Progenitor cell of endocrine pancreas (in vitro differentiated cells): ENCODE measurements at regions not wholly inside any gene's neighbourhood (a gene's known extent, or its start where the extent isn't known, plus 50 kb on each side); places are given as distances from the start of the nearest gene placed in this dataset.

Experiments used
- DNase-seq: peaks from one replicate; pipeline ENCODE4 v3.0.0; 2021; ENCODE audit warnings: low spot score; ENCODE audit not compliant: unreplicated experiment
- H3K27ac Mint-ChIP-seq: 2 replicates; pipeline ENCODE4 v1.8.0; 2021; ENCODE audit warnings: mild to moderate bottlenecking, moderate library complexity, mixed read lengths
- H3K27me3 Mint-ChIP-seq: 2 replicates; pipeline ENCODE4 v1.8.0; 2021; ENCODE audit warnings: mixed read lengths
- H3K36me3 Mint-ChIP-seq: 2 replicates; pipeline ENCODE4 v1.8.0; 2022; ENCODE audit warnings: mixed read lengths; ENCODE audit not compliant: insufficient read depth
- H3K4me1 Mint-ChIP-seq: 2 replicates; pipeline ENCODE4 v1.8.0; 2021; ENCODE audit warnings: low read depth, mixed read lengths
- H3K4me3 Mint-ChIP-seq: 2 replicates; pipeline ENCODE4 v1.8.0; 2021; ENCODE audit warnings: low read depth, mild to moderate bottlenecking, moderate library complexity, mixed read lengths
- H3K9me3 Mint-ChIP-seq: 2 replicates; pipeline ENCODE4 v1.8.0; 2021; ENCODE audit warnings: low read depth, mixed read lengths
- TF ChIP-seq, protein P1 (sequence below): fragments of 200-600 bp; sonication (generic); IDR thresholded peaks from one replicate; pipeline ENCODE4 v1.5.0; 2021; ENCODE audit warnings: antibody characterized with exemption, mild to moderate bottlenecking; ENCODE audit not compliant: unreplicated experiment

DNA sequence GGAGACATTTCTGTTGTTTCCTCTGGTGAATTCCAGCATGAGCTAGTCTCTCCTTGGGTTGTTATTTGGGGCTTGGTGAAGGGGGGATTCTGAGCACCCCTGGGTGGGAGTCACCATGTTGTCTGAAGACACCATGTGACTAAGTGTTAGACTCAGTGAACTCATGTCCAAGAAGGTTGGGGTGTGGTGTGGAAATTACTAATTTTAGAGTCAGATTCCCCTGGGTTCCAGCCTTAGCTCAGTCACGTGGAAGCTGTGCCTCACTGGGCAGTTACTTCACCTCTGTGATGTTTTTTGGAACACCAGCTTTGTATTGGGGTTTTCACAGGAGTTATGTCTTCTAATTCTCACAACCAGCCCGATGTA is 171.5 kb downstream of the RPLP1 start:
- Mint-ChIP-seq H3K4me3 (no peak overlapping the region), H3K27me3 (peaks cover 62% of the 10 kb centered on the region), H3K9me3 (peaks cover 7% of the 10 kb centered on the region), H3K27ac (no peak overlapping the region), H3K36me3 (peaks cover 5% of the 10 kb centered on the region), H3K4me1 (peaks cover 5% of the 10 kb centered on the region)
- no peak for DNase-seq
- TF ChIP-seq, protein P1, sequence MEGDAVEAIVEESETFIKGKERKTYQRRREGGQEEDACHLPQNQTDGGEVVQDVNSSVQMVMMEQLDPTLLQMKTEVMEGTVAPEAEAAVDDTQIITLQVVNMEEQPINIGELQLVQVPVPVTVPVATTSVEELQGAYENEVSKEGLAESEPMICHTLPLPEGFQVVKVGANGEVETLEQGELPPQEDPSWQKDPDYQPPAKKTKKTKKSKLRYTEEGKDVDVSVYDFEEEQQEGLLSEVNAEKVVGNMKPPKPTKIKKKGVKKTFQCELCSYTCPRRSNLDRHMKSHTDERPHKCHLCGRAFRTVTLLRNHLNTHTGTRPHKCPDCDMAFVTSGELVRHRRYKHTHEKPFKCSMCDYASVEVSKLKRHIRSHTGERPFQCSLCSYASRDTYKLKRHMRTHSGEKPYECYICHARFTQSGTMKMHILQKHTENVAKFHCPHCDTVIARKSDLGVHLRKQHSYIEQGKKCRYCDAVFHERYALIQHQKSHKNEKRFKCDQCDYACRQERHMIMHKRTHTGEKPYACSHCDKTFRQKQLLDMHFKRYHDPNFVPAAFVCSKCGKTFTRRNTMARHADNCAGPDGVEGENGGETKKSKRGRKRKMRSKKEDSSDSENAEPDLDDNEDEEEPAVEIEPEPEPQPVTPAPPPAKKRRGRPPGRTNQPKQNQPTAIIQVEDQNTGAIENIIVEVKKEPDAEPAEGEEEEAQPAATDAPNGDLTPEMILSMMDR: no peak

DNA sequence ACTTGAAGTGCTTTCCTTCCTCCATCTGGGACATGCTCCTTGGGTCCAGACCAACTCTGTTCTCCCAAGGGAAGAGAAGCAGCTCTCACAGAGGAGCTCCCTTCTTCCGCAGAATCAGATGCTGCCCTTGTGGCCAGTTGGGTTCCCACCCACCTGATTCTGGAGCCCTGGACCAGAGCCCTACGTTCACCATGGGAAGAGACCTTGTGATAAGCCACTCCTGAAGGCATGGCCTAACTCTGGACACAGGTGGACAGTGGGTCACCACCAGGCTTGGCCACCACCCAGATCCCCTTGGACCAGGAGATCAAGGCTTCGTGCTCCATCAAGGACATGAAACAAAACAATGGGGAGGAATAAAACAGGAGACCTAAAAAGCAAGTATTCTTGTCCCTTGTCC is 172.2 kb downstream of the RPLP1 start:
- Mint-ChIP-seq H3K9me3 (peaks cover 7% of the 10 kb centered on the region), H3K27ac (no peak overlapping the region), H3K4me3 (no peak overlapping the region), H3K4me1 (peaks cover 5% of the 10 kb centered on the region), H3K27me3 (peaks cover 68% of the 10 kb centered on the region), H3K36me3 (peaks cover 5% of the 10 kb centered on the region)
- DNase-seq: no peak
- TF ChIP-seq, protein P1: no peak

DNA sequence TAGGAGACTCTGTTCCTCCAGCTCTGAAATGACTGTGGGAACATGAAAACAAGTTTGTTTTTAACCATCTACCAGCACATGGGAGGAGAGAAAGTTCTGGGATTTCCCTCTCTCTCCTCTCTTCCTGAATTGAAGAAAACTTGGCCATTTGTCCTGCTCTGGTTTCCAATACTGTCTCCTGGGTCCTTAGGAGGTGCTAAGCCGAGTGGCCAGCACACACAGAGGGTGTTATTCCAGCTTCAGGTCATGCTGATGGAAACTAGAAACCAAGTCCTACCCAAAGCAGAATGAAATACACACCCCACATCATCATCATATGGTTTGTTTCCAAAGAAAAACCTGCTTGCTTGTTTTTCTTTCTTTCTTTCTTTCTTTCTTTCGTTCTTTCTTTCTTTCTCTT is 172.7 kb downstream of the RPLP1 start:
- DNase-seq: no peak
- H3K27ac Mint-ChIP-seq: no peak overlapping the region
- H3K36me3 Mint-ChIP-seq: peaks cover 5% of the 10 kb centered on the region
- peaks cover 6% of the 10 kb centered on the region for H3K4me1 Mint-ChIP-seq
- H3K4me3 Mint-ChIP-seq: no peak overlapping the region
- peaks cover 5% of the 10 kb centered on the region for H3K9me3 Mint-ChIP-seq
- TF ChIP-seq, protein P1: no peak
- peaks cover 69% of the 10 kb centered on the region for H3K27me3 Mint-ChIP-seq

DNA sequence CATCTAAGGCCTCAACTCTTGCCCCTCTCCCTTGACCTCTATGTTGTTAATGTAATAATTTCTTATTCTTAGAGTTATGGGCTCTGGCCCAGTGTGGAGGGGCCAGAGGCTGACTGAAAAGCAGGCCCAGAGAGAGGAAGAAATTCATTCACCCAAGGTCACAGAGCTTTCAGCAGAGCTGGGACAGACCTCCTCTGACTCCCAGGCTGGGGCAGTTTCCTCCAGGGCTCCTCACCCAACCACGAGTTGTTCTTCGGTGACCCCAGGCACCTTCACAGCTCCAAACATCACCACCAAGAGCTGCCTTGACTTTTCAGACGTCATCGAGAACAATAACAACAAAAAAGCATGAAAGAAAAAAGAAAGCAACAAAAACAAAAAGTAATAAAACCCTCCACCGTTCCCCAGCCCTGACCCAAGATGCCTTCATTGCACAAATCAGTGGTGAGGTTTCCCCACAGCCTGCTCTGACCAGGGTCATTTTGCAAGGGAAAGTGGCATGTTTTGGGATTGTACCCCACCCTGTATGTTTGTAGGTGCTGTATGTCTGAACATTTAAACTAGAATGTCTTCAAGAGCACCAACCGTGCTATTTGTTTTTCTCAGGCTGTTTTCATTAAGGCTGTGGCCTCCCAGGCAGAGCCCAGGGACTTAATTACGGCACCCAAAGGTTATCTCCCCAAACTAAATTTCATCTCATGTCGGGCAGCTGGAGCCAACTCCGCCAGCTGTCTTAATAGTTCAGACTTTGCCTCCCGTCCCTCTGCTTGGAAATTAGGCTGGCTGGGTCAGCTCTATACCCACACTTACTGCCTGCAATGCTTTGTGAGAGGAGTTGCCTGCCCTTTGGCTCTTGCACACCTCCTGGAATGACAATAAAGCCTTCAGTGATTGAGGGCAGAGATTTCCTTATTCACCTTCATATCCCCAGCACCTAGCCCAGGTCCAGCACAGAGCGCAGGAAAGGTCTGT is 173.8 kb downstream of the RPLP1 start:
- H3K4me3 Mint-ChIP-seq: no peak overlapping the region
- TF ChIP-seq, protein P1: no peak
- H3K9me3 Mint-ChIP-seq: peaks cover 5% of the 10 kb centered on the region
- H3K4me1 Mint-ChIP-seq: peaks cover 14% of the 10 kb centered on the region
- no peak overlapping the region for H3K27ac Mint-ChIP-seq
- peaks cover 78% of the 10 kb centered on the region for H3K27me3 Mint-ChIP-seq
- DNase-seq: no peak
- H3K36me3 Mint-ChIP-seq: peaks cover 5% of the 10 kb centered on the region

DNA sequence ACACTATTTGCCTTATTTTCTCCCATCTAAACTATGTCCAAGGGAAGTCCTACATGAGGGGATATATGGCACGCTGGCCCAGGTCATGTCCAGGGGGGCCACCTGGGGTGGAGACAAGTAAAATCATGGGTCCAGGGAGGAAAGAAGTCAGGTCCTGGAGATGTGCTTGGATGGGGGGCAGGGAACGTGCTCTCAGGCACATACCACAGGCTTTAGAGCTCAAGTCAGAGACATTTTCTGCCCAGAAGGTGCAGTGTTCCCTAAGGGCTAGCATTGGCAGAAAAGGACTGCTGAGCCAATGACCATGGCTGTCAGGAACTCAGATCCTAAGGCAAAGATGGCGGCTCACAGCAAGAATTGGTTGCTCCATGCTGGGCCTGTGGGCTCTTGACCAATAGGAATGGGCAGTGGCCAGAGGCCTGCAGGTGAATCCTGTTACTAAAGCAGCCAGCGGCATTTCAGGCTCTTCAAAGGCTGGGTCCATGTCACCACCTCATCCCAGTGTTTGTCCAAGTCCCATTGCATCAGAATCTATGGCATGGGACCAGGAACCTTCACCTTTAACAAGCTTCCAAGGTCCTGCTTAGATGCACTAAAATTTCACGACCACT is 175.0 kb downstream of the RPLP1 start:
- no peak overlapping the region for H3K27ac Mint-ChIP-seq
- peaks cover 20% of the 10 kb centered on the region for H3K4me1 Mint-ChIP-seq
- DNase-seq: no peak
- no peaks in the 10 kb centered on the region for H3K9me3 Mint-ChIP-seq
- H3K27me3 Mint-ChIP-seq: peaks cover 82% of the 10 kb centered on the region
- TF ChIP-seq, protein P1: no peak
- peaks cover 5% of the 10 kb centered on the region for H3K36me3 Mint-ChIP-seq
- no peak overlapping the region for H3K4me3 Mint-ChIP-seq
